GM12891 (cell line): ENCODE measurements at regions not wholly inside any gene's neighbourhood (a gene's known extent, or its start where the extent isn't known, plus 50 kb on each side); places are given as distances from the start of the nearest gene placed in this dataset.

Experiments
- POLR2A ChIP-seq: IDR thresholded peaks from 2 replicates; pipeline ENCODE4 v1.6.1; 2011; ENCODE audit warnings: low read depth, low read length, control low read depth
- POLR2AphosphoS5 ChIP-seq: IDR thresholded peaks from 2 replicates; pipeline ENCODE4 v1.6.1; 2011; ENCODE audit warnings: low read depth, low read length, control low read depth
- SPI1 ChIP-seq: IDR thresholded peaks from 2 replicates; pipeline ENCODE4 v1.6.1; 2011; ENCODE audit warnings: low read depth, low read length, control low read depth
- TAF1 ChIP-seq: IDR thresholded peaks from 2 replicates; pipeline ENCODE4 v1.6.1; 2011; ENCODE audit warnings: low read depth, low read length, control low read depth

DNA sequence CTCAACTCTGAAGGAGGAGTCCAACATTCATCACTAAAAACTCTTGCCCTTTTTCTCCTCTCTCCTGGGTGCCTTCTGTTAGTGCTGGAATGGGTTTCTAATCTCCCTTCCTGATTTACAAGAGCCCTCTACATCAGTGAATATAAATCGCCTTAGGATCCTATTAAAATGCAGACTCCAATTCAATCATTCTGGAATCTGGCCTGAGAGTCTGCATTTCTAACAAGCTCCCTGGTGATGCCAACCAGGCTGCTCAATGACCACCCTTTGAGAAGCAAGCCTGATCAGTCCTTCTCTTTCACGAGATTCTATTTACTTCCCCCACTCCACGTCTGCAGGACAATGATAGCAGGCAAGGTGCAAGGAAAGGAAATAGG is 72.8 kb upstream of the E2F3 start:
- TF ChIP-seq POLR2AphosphoS5 (no peak), SPI1 (no peak), TAF1 (no peak), POLR2A (no peak)
